Smooth muscle cell (in vitro differentiated cells): ENCODE measurements at regions not wholly inside any gene's neighbourhood (a gene's known extent, or its start where the extent isn't known, plus 50 kb on each side); places are given as distances from the start of the nearest gene placed in this dataset.

Experiments used
- DNase-seq: peaks from one replicate; lab custom pipeline; 2025; ENCODE audit not compliant: unreplicated experiment; lab: John Stamatoyannopoulos, UW
- H2AFZ ChIP-seq: fragments of 200-600 bp; sonication (generic); 2 replicates; pipeline ENCODE4 v1.6.0; 2016; ENCODE audit warnings: antibody characterized with exemption, low read depth, mild to moderate bottlenecking
- H3F3A ChIP-seq: fragments of 200-600 bp; sonication (generic); 2 replicates; pipeline ENCODE4 v1.6.0; 2017; ENCODE audit warnings: antibody characterized with exemption, low read depth
- H3K27ac ChIP-seq: fragments of 200-600 bp; sonication (generic); 2 replicates; pipeline ENCODE4 v1.5.1; 2016; ENCODE audit warnings: low read depth, mild to moderate bottlenecking
- H3K27me3 ChIP-seq: fragments of 200-600 bp; sonication (generic); 2 replicates; pipeline ENCODE4 v1.6.1; 2016; ENCODE audit warnings: low read depth, mild to moderate bottlenecking
- H3K36me3 ChIP-seq: fragments of 200-600 bp; sonication (generic); 2 replicates; pipeline ENCODE4 v1.5.1; 2016; ENCODE audit warnings: low read depth
- H3K4me1 ChIP-seq: fragments of 200-600 bp; sonication (generic); 2 replicates; pipeline ENCODE4 v1.5.1; 2016; ENCODE audit warnings: low read depth
- H3K4me2 ChIP-seq: fragments of 200-600 bp; sonication (generic); 2 replicates; pipeline ENCODE4 v1.6.0; 2016; ENCODE audit warnings: mild to moderate bottlenecking
- H3K4me3 ChIP-seq: fragments of 200-600 bp; sonication (generic); 2 replicates; pipeline ENCODE4 v1.5.1; 2016; ENCODE audit warnings: mild to moderate bottlenecking
- H3K79me2 ChIP-seq: fragments of 200-600 bp; sonication (generic); 2 replicates; pipeline ENCODE4 v1.6.0; 2016; ENCODE audit warnings: low read depth, mild to moderate bottlenecking
- H3K9ac ChIP-seq: fragments of 200-600 bp; sonication (generic); 2 replicates; pipeline ENCODE4 v1.6.0; 2016; ENCODE audit warnings: low read depth
- H3K9me3 ChIP-seq: fragments of 200-600 bp; sonication (generic); replicated peaks from 2 replicates; pipeline ENCODE4 v1.5.1; 2016; ENCODE audit warnings: low read depth
- H4K20me1 ChIP-seq: fragments of 200-600 bp; sonication (generic); 2 replicates; pipeline ENCODE4 v1.6.0; 2016; ENCODE audit warnings: low read depth
- CTCF ChIP-seq: fragments of 200-600 bp; sonication (generic); IDR thresholded peaks from 2 replicates; pipeline ENCODE4 v1.5.1; 2017; ENCODE audit warnings: borderline replicate concordance, mild to moderate bottlenecking, antibody characterized with exemption; ENCODE audit not compliant: insufficient read depth, poor library complexity, severe bottlenecking
- WGBS: methylation state at CpG from one replicate; pipeline ENCODE4 v1.1.7; 2016; ENCODE audit warnings: low lambda C conversion rate; 5-methylcytosine and 5-hydroxymethylcytosine counted together

DNA sequence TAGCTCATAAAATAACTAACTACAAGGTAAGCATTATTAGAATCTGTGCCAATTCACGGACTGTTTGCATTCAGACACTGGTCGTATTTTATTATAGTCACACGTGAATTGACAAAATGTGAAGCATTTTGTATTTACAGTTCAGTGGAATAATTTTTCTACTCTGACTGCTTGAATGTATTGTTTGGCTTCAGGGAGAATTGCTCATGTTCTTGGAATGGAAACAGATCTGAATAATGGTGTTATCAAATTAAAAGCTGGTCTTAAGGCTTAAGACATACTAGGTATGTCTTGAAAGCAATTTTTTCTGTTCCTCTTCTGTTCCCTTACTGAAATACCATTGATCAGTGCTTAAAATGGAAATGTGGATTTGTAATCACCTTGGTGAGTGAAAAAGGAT lies 543.7 kb upstream of the TLE4 start:
- no peak for DNase-seq
- Histone ChIP-seq H3K9ac (no peak overlapping the region), H2AFZ (no peak overlapping the region), H3K4me1 (no peaks in the 10 kb centered on the region), H3K27ac (no peak overlapping the region), H3F3A (no peaks in the 10 kb centered on the region), H3K4me2 (no peak overlapping the region), H3K36me3 (no peaks in the 10 kb centered on the region), H3K9me3 (no peaks in the 10 kb centered on the region), H3K4me3 (no peak overlapping the region), H3K79me2 (no peaks in the 10 kb centered on the region), H4K20me1 (no peaks in the 10 kb centered on the region), H3K27me3 (no peaks in the 10 kb centered on the region)
- WGBS = 82% methylated on average over 3 of the region's 3 CpGs
- no peak for TF ChIP-seq CTCF

- WGBS = 97% methylated on average over 4 of the region's 4 CpGs
Measured at GRCh38 chr9:79034583-79034982, 537.2 kb upstream of the TLE4 start.

GRCh38 chr9:79037338-79037737 lies 534.4 kb upstream of the TLE4 start:
- Histone ChIP-seq H3K4me2 (no peak overlapping the region), H3K36me3 (no peaks in the 10 kb centered on the region), H3K4me3 (no peak overlapping the region), H3K4me1 (no peaks in the 10 kb centered on the region), H3F3A (no peaks in the 10 kb centered on the region), H3K27ac (no peak overlapping the region), H4K20me1 (no peaks in the 10 kb centered on the region), H3K9me3 (no peaks in the 10 kb centered on the region), H2AFZ (no peak overlapping the region), H3K9ac (no peak overlapping the region), H3K27me3 (no peaks in the 10 kb centered on the region), H3K79me2 (no peaks in the 10 kb centered on the region)
- DNase-seq = no peak
- 97% methylated on average over 19 of the region's 19 CpGs for WGBS
- no peak for TF ChIP-seq CTCF

More at GRCh38 chr9:79034583-79034982, 537.2 kb upstream of the TLE4 start:
- Histone ChIP-seq H2AFZ (no peak overlapping the region), H3K4me1 (no peaks in the 10 kb centered on the region), H3K36me3 (no peaks in the 10 kb centered on the region), H3K79me2 (no peaks in the 10 kb centered on the region), H3K4me3 (no peak overlapping the region), H3K4me2 (no peak overlapping the region), H3K27me3 (no peaks in the 10 kb centered on the region), H4K20me1 (no peaks in the 10 kb centered on the region), H3K9me3 (no peaks in the 10 kb centered on the region), H3F3A (no peaks in the 10 kb centered on the region), H3K9ac (no peak overlapping the region), H3K27ac (no peak overlapping the region)
- DNase-seq = no peak
- TF ChIP-seq CTCF = no peak

- H3K79me2 ChIP-seq = no peaks in the 10 kb centered on the region
- H3K36me3 ChIP-seq = no peaks in the 10 kb centered on the region
- no peaks in the 10 kb centered on the region for H3K4me1 ChIP-seq
- H3K4me2 ChIP-seq = no peak overlapping the region
- 76% methylated on average over 2 of the region's 2 CpGs for WGBS
- no peak for TF ChIP-seq CTCF
- no peak for DNase-seq
- H3K27me3 ChIP-seq = no peaks in the 10 kb centered on the region
- H3K4me3 ChIP-seq = no peak overlapping the region
- H3F3A ChIP-seq = no peaks in the 10 kb centered on the region
- H3K9me3 ChIP-seq = no peaks in the 10 kb centered on the region
- no peak overlapping the region for H2AFZ ChIP-seq
- H3K9ac ChIP-seq = no peak overlapping the region
- H4K20me1 ChIP-seq = no peaks in the 10 kb centered on the region
- H3K27ac ChIP-seq = no peak overlapping the region
Measured at GRCh38 chr9:79040671-79041070, 531.1 kb upstream of the TLE4 start.
